LNCAP (cell line): ENCODE measurements at regions not wholly inside any gene's neighbourhood (a gene's known extent, or its start where the extent isn't known, plus 50 kb on each side); places are given as distances from the start of the nearest gene placed in this dataset.

Source experiments
- CTCF ChIP-seq: fragments of 450-650 bp; IDR thresholded peaks from 2 replicates; pipeline ENCODE4 v1.5.1; 2017; ENCODE audit warnings: mild to moderate bottlenecking

- TF ChIP-seq CTCF = no peak
Observed at GRCh38 chr1:17885663-17886320, 130.7 kb downstream of the ACTL8 start.

GRCh38 chr1:17886386-17886785 is 131.3 kb downstream of the ACTL8 start:
- no peak for TF ChIP-seq CTCF

GRCh38 chr1:17886838-17887441 is 131.8 kb downstream of the ACTL8 start:
- no peak for TF ChIP-seq CTCF

- no peak for TF ChIP-seq CTCF
Observed at GRCh38 chr1:17887661-17888371, 132.7 kb downstream of the ACTL8 start.

GRCh38 chr1:17890056-17890814 is 135.1 kb downstream of the ACTL8 start:
- no peak for TF ChIP-seq CTCF

GRCh38 chr1:17890815-17891191 is 135.7 kb downstream of the ACTL8 start:
- no peak for TF ChIP-seq CTCF
